ENCODE measurements at regions not wholly inside any gene's neighbourhood (a gene's known extent, or its start where the extent isn't known, plus 50 kb on each side); places are given as distances from the start of the nearest gene placed in this dataset.

DNA sequence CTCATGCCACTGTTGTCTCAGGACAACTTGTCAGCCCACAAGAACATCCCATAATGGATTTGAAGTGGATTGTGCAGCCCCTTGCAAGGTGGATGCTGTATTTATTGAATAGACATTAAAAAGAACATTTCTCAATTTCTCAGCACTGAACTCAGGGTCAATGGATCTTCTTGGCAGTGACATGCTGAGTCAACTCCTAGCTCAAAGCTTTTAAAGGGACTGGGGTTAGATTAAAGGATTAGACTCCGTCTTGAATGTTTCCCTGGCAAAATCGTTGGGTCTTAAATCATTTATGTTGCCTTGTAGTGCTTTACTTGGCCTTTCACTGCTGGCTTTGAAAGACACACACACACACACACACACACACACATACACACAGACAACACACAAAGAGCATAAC lies 221.6 kb upstream of the PBX1 start:
- no CpG with 5 or more reads among the region's 2 CpGs for WGBS (ENCODE audit: extremely low coverage, insufficient coverage, insufficient read length)
- H2BK12ac ChIP-seq (ENCODE audit: low read length), result no peak overlapping the region
- no peak overlapping the region for H2BK5ac ChIP-seq (ENCODE audit: low read depth, low read length, poor library complexity)
- H3K23ac ChIP-seq (ENCODE audit: low read length), result no peak overlapping the region
- no peaks in the 10 kb centered on the region for H3K27me3 ChIP-seq (ENCODE audit: insufficient read depth, low read length)
- H3K4me3 ChIP-seq (ENCODE audit: low read depth, low read length), result no peak overlapping the region
- H2AFZ ChIP-seq (ENCODE audit: insufficient read depth, low read length, poor library complexity), result no peak overlapping the region
- H4K91ac ChIP-seq (ENCODE audit: low read depth, low read length), result no peak overlapping the region
- no peak overlapping the region for H3K14ac ChIP-seq (ENCODE audit: low read length)
- H3K79me2 ChIP-seq (ENCODE audit: control insufficient read depth, insufficient read depth, low read length, poor library complexity), result no peaks in the 10 kb centered on the region
- no peaks in the 10 kb centered on the region for H3K79me1 ChIP-seq (ENCODE audit: low read length)
- no peaks in the 10 kb centered on the region for H3K36me3 ChIP-seq (ENCODE audit: control insufficient read depth in 1 of 2, insufficient read depth in 2 of 2, low read length in 2 of 2)
- H3K4me2 ChIP-seq (ENCODE audit: low read length), result no peak overlapping the region
- no peak overlapping the region for H2AK5ac ChIP-seq (ENCODE audit: low read length)
- no peak overlapping the region for H4K8ac ChIP-seq (ENCODE audit: low read depth, low read length)
- peaks cover 2% of the 10 kb centered on the region for H3K9me3 ChIP-seq (ENCODE audit: insufficient read depth, low read depth, low read length)
- no peak for DNase-seq
- no peak overlapping the region for H3K27ac ChIP-seq (ENCODE audit: low read depth, low read length)
- H4K12ac ChIP-seq (ENCODE audit: low read depth, low read length), result no peak overlapping the region
- H3K18ac ChIP-seq (ENCODE audit: low read length), result no peak overlapping the region
- no peak overlapping the region for H3K4ac ChIP-seq (ENCODE audit: low read depth, low read length)
- no peak overlapping the region for H3K9ac ChIP-seq (ENCODE audit: low read length)
- no peaks in the 10 kb centered on the region for H3K4me1 ChIP-seq (ENCODE audit: control insufficient read depth in 1 of 2, insufficient read depth in 2 of 2, low read length in 2 of 2)
- no peak overlapping the region for H2BK120ac ChIP-seq (ENCODE audit: insufficient read depth, low read length, poor library complexity)

DNA sequence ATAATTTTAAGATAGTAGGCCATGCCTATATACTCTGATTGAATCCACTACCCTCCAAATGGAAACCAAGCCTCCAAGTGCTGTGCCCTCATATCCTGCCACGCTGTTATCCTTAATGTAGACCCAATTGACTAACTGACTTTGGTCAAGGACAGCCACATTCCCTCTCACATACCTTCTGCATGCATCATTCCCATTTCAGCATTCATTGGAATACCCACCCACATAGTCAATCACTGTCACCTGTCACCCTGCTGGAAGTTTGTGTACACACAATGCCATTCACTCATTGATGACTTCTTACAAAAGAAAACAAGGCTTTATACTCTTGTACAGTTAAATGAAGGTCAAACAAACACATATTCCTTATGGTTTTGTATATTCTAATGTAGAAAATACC lies 221.1 kb upstream of the PBX1 start:
- H3K79me2 ChIP-seq (ENCODE audit: control insufficient read depth, insufficient read depth, low read length, poor library complexity), result no peaks in the 10 kb centered on the region
- H3K23ac ChIP-seq (ENCODE audit: low read length), result no peak overlapping the region
- no peak overlapping the region for H4K91ac ChIP-seq (ENCODE audit: low read depth, low read length)
- peak in 1 of 2 donors; percentile 36 for DNase-seq
- no peak overlapping the region for H2BK12ac ChIP-seq (ENCODE audit: low read length)
- no peaks in the 10 kb centered on the region for H3K4me1 ChIP-seq (ENCODE audit: control insufficient read depth in 1 of 2, insufficient read depth in 2 of 2, low read length in 2 of 2)
- H3K4ac ChIP-seq (ENCODE audit: low read depth, low read length), result no peak overlapping the region
- H3K14ac ChIP-seq (ENCODE audit: low read length), result no peak overlapping the region
- no peak overlapping the region for H3K9ac ChIP-seq (ENCODE audit: low read length)
- H2AK5ac ChIP-seq (ENCODE audit: low read length), result no peak overlapping the region
- H4K8ac ChIP-seq (ENCODE audit: low read depth, low read length), result no peak overlapping the region
- H3K27ac ChIP-seq (ENCODE audit: low read depth, low read length), result no peak overlapping the region
- H3K4me3 ChIP-seq (ENCODE audit: low read depth, low read length), result no peak overlapping the region
- no peak overlapping the region for H2AFZ ChIP-seq (ENCODE audit: insufficient read depth, low read length, poor library complexity)
- H3K9me3 ChIP-seq (ENCODE audit: insufficient read depth, low read depth, low read length), result peaks cover 2% of the 10 kb centered on the region
- H3K4me2 ChIP-seq (ENCODE audit: low read length), result no peak overlapping the region
- no peaks in the 10 kb centered on the region for H3K36me3 ChIP-seq (ENCODE audit: control insufficient read depth in 1 of 2, insufficient read depth in 2 of 2, low read length in 2 of 2)
- H2BK5ac ChIP-seq (ENCODE audit: low read depth, low read length, poor library complexity), result no peak overlapping the region
- H3K79me1 ChIP-seq (ENCODE audit: low read length), result no peaks in the 10 kb centered on the region
- H3K27me3 ChIP-seq (ENCODE audit: insufficient read depth, low read length), result no peaks in the 10 kb centered on the region
- no CpG with 5 or more reads among the region's 1 CpG for WGBS (ENCODE audit: extremely low coverage, insufficient coverage, insufficient read length)
- no peak overlapping the region for H3K18ac ChIP-seq (ENCODE audit: low read length)
- no peak overlapping the region for H2BK120ac ChIP-seq (ENCODE audit: insufficient read depth, low read length, poor library complexity)
- no peak overlapping the region for H4K12ac ChIP-seq (ENCODE audit: low read depth, low read length)

DNA sequence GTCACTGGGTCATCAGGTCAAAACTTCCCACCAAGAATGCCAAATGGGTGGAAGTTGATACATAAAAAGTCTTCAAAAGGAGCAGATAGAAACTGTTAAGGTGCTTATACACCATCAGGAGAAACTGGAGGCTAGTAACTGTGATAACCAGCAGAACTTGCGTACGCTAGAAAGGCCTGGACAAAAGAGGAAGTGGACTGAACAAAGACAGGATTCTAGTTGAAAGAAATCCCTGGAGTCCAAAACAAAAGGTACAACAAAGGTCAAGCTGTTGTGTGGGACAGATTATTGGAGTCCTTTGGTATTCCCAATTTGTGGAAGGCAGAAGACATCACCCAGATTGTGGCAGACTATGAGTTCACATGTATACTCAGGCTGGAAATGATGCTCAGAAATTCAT lies 215.8 kb upstream of the PBX1 start:
- H3K36me3 ChIP-seq (ENCODE audit: control insufficient read depth in 1 of 2, insufficient read depth in 2 of 2, low read length in 2 of 2), result no peaks in the 10 kb centered on the region
- no CpG with 5 or more reads among the region's 2 CpGs for WGBS (ENCODE audit: extremely low coverage, insufficient coverage, insufficient read length)
- no peak overlapping the region for H4K8ac ChIP-seq (ENCODE audit: low read depth, low read length)
- peaks cover 2% of the 10 kb centered on the region for H3K9me3 ChIP-seq (ENCODE audit: insufficient read depth, low read depth, low read length)
- H3K4ac ChIP-seq (ENCODE audit: low read depth, low read length), result no peak overlapping the region
- H2BK120ac ChIP-seq (ENCODE audit: insufficient read depth, low read length, poor library complexity), result no peak overlapping the region
- H3K14ac ChIP-seq (ENCODE audit: low read length), result no peak overlapping the region
- no peaks in the 10 kb centered on the region for H3K4me1 ChIP-seq (ENCODE audit: control insufficient read depth in 1 of 2, insufficient read depth in 2 of 2, low read length in 2 of 2)
- no peak overlapping the region for H3K27ac ChIP-seq (ENCODE audit: low read depth, low read length)
- H3K18ac ChIP-seq (ENCODE audit: low read length), result no peak overlapping the region
- H3K79me2 ChIP-seq (ENCODE audit: control insufficient read depth, insufficient read depth, low read length, poor library complexity), result no peaks in the 10 kb centered on the region
- H3K79me1 ChIP-seq (ENCODE audit: low read length), result no peaks in the 10 kb centered on the region
- H2AK5ac ChIP-seq (ENCODE audit: low read length), result no peak overlapping the region
- H4K91ac ChIP-seq (ENCODE audit: low read depth, low read length), result no peak overlapping the region
- no peak overlapping the region for H4K12ac ChIP-seq (ENCODE audit: low read depth, low read length)
- no peak overlapping the region for H2BK5ac ChIP-seq (ENCODE audit: low read depth, low read length, poor library complexity)
- no peaks in the 10 kb centered on the region for H3K27me3 ChIP-seq (ENCODE audit: insufficient read depth, low read length)
- H2BK12ac ChIP-seq (ENCODE audit: low read length), result no peak overlapping the region
- no peak overlapping the region for H2AFZ ChIP-seq (ENCODE audit: insufficient read depth, low read length, poor library complexity)
- H3K4me2 ChIP-seq (ENCODE audit: low read length), result no peak overlapping the region
- H3K4me3 ChIP-seq (ENCODE audit: low read depth, low read length), result no peak overlapping the region
- DNase-seq, result no peak
- no peak overlapping the region for H3K23ac ChIP-seq (ENCODE audit: low read length)
- H3K9ac ChIP-seq (ENCODE audit: low read length), result no peak overlapping the region

DNA sequence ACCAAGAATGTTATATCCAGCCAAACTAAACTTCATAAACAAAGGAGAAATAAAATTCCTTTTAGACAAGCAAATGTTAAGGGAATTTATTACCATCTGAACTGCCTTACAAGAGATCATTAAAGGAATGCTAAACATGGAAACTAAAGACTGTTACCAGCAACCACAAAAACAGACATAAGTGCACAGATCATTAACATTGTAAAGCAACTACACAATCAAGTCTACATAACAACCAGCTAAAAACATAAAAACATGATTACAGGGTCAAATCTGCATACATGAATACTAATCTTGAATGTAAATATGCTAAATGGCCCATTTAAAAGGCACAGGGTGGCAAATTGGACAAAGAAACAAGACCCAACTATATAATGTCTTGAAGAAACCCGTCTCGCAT lies 211.0 kb upstream of the PBX1 start:
- WGBS (ENCODE audit: extremely low coverage, insufficient coverage, insufficient read length), result no CpG with 5 or more reads among the region's 2 CpGs
- no peak overlapping the region for H2BK12ac ChIP-seq (ENCODE audit: low read length)
- H2AFZ ChIP-seq (ENCODE audit: insufficient read depth, low read length, poor library complexity), result no peak overlapping the region
- H4K91ac ChIP-seq (ENCODE audit: low read depth, low read length), result no peak overlapping the region
- no peak overlapping the region for H3K9ac ChIP-seq (ENCODE audit: low read length)
- no peak overlapping the region for H2BK120ac ChIP-seq (ENCODE audit: insufficient read depth, low read length, poor library complexity)
- H3K23ac ChIP-seq (ENCODE audit: low read length), result no peak overlapping the region
- H3K79me2 ChIP-seq (ENCODE audit: control insufficient read depth, insufficient read depth, low read length, poor library complexity), result no peaks in the 10 kb centered on the region
- H4K8ac ChIP-seq (ENCODE audit: low read depth, low read length), result no peak overlapping the region
- H2AK5ac ChIP-seq (ENCODE audit: low read length), result no peak overlapping the region
- H3K4me1 ChIP-seq (ENCODE audit: control insufficient read depth in 1 of 2, insufficient read depth in 2 of 2, low read length in 2 of 2), result no peaks in the 10 kb centered on the region
- DNase-seq, result no peak
- no peak overlapping the region for H2BK5ac ChIP-seq (ENCODE audit: low read depth, low read length, poor library complexity)
- no peak overlapping the region for H3K18ac ChIP-seq (ENCODE audit: low read length)
- no peaks in the 10 kb centered on the region for H3K79me1 ChIP-seq (ENCODE audit: low read length)
- H3K4me3 ChIP-seq (ENCODE audit: low read depth, low read length), result no peak overlapping the region
- H3K4me2 ChIP-seq (ENCODE audit: low read length), result no peak overlapping the region
- no peak overlapping the region for H3K4ac ChIP-seq (ENCODE audit: low read depth, low read length)
- no peaks in the 10 kb centered on the region for H3K27me3 ChIP-seq (ENCODE audit: insufficient read depth, low read length)
- H4K12ac ChIP-seq (ENCODE audit: low read depth, low read length), result no peak overlapping the region
- no peaks in the 10 kb centered on the region for H3K9me3 ChIP-seq (ENCODE audit: insufficient read depth, low read depth, low read length)
- no peak overlapping the region for H3K14ac ChIP-seq (ENCODE audit: low read length)
- H3K27ac ChIP-seq (ENCODE audit: low read depth, low read length), result no peak overlapping the region
- H3K36me3 ChIP-seq (ENCODE audit: control insufficient read depth in 1 of 2, insufficient read depth in 2 of 2, low read length in 2 of 2), result no peaks in the 10 kb centered on the region
